ENCODE measurements at regions not wholly inside any gene's neighbourhood (a gene's known extent, or its start where the extent isn't known, plus 50 kb on each side); places are given as distances from the start of the nearest gene placed in this dataset.

DNA sequence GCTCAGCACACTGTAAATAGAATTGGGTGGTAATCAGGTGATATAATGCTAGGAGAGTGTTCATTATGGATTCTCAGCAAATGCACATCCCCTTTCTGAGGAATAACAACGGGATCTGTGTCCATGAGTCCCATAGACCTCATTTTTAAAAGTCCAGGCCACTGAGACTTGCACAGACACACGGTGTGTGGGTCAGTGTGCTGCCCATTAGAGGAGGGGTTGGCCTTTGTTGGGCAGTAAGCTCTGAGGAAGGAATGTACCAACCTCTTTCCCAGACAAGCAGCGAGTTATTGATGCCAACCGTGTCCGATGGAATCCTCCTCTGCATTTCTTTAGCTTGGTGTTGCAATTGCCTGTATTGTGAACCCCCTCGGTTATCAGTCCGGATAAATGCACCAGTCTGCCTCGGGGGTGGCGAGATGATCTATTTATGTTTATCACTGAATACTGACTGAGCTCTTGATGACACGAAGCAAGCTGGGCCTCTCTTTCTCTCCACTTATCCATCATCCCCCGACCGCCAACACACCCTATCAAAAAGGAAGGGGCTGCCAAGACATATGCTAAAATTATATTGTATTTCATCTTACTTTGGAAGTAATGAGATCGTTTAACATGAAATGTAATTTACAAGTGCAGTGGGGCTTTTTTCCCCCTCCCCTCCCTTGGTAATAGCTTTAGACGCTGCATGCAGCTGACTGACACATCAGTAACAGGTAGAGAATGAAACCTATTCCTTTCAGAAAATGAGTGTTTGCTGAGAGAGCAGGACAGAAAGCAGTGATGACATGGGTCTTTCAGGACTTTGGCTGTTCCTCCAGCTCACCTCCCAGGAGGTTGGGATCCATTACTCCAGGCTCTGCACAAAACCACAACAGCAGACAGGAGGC lies 126.6 kb upstream of the ST8SIA2 start:
- BruUV-seq (replicated peaks), result no TSS peak
- no peak overlapping the region for H3K4me3 ChIP-seq (ENCODE audit: low read depth, low read length, poor library complexity, severe bottlenecking)
- H3K36me3 ChIP-seq (ENCODE audit: insufficient read depth, low read length, poor library complexity, severe bottlenecking), result no peaks in the 10 kb centered on the region
- no peak for DNase-seq (ENCODE audit: low spot score)
- no peak for TF ChIP-seq CTCF (conservative IDR thresholded peaks at IDR 0.05; ENCODE audit: low read depth, low read length)
- TF ChIP-seq EZH2 (IDR thresholded peaks at IDR 0.05; ENCODE audit: borderline replicate concordance, low read depth, low read length, poor library complexity, severe bottlenecking), result no peak
- CTCF ChIA-PET, result no interaction called here
- POLR2A ChIA-PET (ENCODE audit: low non-redundant PET), result interaction anchor here (0.6 kb wide), 1 partner anchor 936 kb away, joined by 5 read pairs; no protein-coding TSS in a partner anchor
- H3K9me3 ChIP-seq (ENCODE audit: low read depth, low read length, poor library complexity, severe bottlenecking), result no peaks in the 10 kb centered on the region
- H3K27ac ChIP-seq (ENCODE audit: low read depth, low read length, poor library complexity, severe bottlenecking), result no peak overlapping the region
- no peaks in the 10 kb centered on the region for H3K4me1 ChIP-seq (ENCODE audit: insufficient read depth, low read length, poor library complexity, severe bottlenecking)
- H3K27me3 ChIP-seq (replicated peaks; ENCODE audit: insufficient read depth, low read depth, low read length, poor library complexity), result no peaks in the 10 kb centered on the region
- intact Hi-C loops (cut with micrococcal nuclease; ENCODE audit: unreplicated experiment), result no loop called here

- BruUV-seq (replicated peaks), result no TSS peak
- Histone ChIP-seq H3K4me3 (ENCODE audit: low read depth, low read length, poor library complexity, severe bottlenecking) (no peak overlapping the region), H3K27ac (ENCODE audit: low read depth, low read length, poor library complexity, severe bottlenecking) (no peak overlapping the region), H3K9me3 (ENCODE audit: low read depth, low read length, poor library complexity, severe bottlenecking) (no peaks in the 10 kb centered on the region), H3K36me3 (ENCODE audit: insufficient read depth, low read length, poor library complexity, severe bottlenecking) (no peaks in the 10 kb centered on the region), H3K4me1 (ENCODE audit: insufficient read depth, low read length, poor library complexity, severe bottlenecking) (no peaks in the 10 kb centered on the region), H3K27me3 (replicated peaks; ENCODE audit: insufficient read depth, low read depth, low read length, poor library complexity) (no peaks in the 10 kb centered on the region)
- TF ChIP-seq CTCF (conservative IDR thresholded peaks at IDR 0.05; ENCODE audit: low read depth, low read length) (no peak), EZH2 (IDR thresholded peaks at IDR 0.05; ENCODE audit: borderline replicate concordance, low read depth, low read length, poor library complexity, severe bottlenecking) (no peak)
- intact Hi-C loops (cut with micrococcal nuclease; ENCODE audit: unreplicated experiment), result no loop called here
- CTCF ChIA-PET, result no interaction called here
- POLR2A ChIA-PET (ENCODE audit: low non-redundant PET), result no interaction called here
- DNase-seq (ENCODE audit: low spot score), result no peak
These were observed 124.8 kb upstream of the ST8SIA2 start for GRCh38 chr15:92268900-92269299.

DNA sequence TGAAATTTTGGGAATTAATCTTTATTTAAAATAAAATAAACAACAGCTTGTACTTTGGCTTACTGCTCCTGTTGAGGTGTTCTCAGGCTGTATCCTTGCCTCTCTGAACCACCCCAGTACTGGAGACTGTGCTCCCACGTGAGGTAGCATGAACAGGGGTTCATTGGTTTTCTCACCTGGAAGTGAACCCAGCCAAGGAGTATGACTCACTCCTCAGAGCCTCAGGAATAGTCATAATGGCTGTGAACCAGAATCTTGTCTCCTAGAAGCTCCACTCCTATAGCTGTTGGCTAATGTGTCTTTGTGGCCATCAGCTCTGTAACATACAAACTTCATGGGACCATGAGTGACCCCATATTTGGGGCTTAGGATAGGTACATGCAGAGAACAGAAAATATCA lies 122.5 kb upstream of the ST8SIA2 start:
- Histone ChIP-seq H3K9me3 (ENCODE audit: low read depth, low read length, poor library complexity, severe bottlenecking) (no peaks in the 10 kb centered on the region), H3K27ac (ENCODE audit: low read depth, low read length, poor library complexity, severe bottlenecking) (no peak overlapping the region), H3K27me3 (replicated peaks; ENCODE audit: insufficient read depth, low read depth, low read length, poor library complexity) (no peaks in the 10 kb centered on the region), H3K4me3 (ENCODE audit: low read depth, low read length, poor library complexity, severe bottlenecking) (no peak overlapping the region), H3K4me1 (ENCODE audit: insufficient read depth, low read length, poor library complexity, severe bottlenecking) (no peaks in the 10 kb centered on the region), H3K36me3 (ENCODE audit: insufficient read depth, low read length, poor library complexity, severe bottlenecking) (no peaks in the 10 kb centered on the region)
- intact Hi-C loops (cut with micrococcal nuclease; ENCODE audit: unreplicated experiment), result no loop called here
- POLR2A ChIA-PET (ENCODE audit: low non-redundant PET), result no interaction called here
- TF ChIP-seq EZH2 (IDR thresholded peaks at IDR 0.05; ENCODE audit: borderline replicate concordance, low read depth, low read length, poor library complexity, severe bottlenecking) (no peak), CTCF (conservative IDR thresholded peaks at IDR 0.05; ENCODE audit: low read depth, low read length) (no peak)
- CTCF ChIA-PET, result no interaction called here
- BruUV-seq (replicated peaks), result no TSS peak
- DNase-seq (ENCODE audit: low spot score), result no peak

Data from A673 (cell line).